H9 (cell line): ENCODE measurements at regions not wholly inside any gene's neighbourhood (a gene's known extent, or its start where the extent isn't known, plus 50 kb on each side); places are given as distances from the start of the nearest gene placed in this dataset.

Experiments used
- DNase-seq: peaks from one replicate; pipeline ENCODE4 v3.0.0-alpha.2; 2017
- H2AFZ ChIP-seq: one replicate; pipeline ENCODE4 v1.6.1; 2013; ENCODE audit warnings: mild to moderate bottlenecking, low read length, control low read depth, moderate library complexity
- H2AK5ac ChIP-seq: 2 replicates; pipeline ENCODE4 v1.6.1; 2013; ENCODE audit warnings: low read length, control low read depth, mixed read lengths; ENCODE audit not compliant: insufficient read length
- H2BK120ac ChIP-seq: one replicate; pipeline ENCODE4 v1.6.1; 2013; ENCODE audit warnings: low read depth, mild to moderate bottlenecking, low read length, control low read depth, inconsistent platforms; ENCODE audit not compliant: poor library complexity, severe bottlenecking
- H2BK12ac ChIP-seq: 2 replicates; pipeline ENCODE4 v1.6.1; 2013; ENCODE audit warnings: low read length, control low read depth, mixed read lengths, low read depth; ENCODE audit not compliant: insufficient read length
- H2BK15ac ChIP-seq: 2 replicates; pipeline ENCODE4 v1.6.1; 2013; ENCODE audit warnings: low read depth, low read length, control low read depth
- H2BK20ac ChIP-seq: one replicate; pipeline ENCODE4 v1.6.1; 2013; ENCODE audit warnings: low read depth, mild to moderate bottlenecking, low read length, control low read depth, inconsistent platforms; ENCODE audit not compliant: poor library complexity, severe bottlenecking
- H2BK5ac ChIP-seq: 2 replicates; pipeline ENCODE4 v1.6.1; 2013; ENCODE audit warnings: low read length, control low read depth, mixed read lengths; ENCODE audit not compliant: insufficient read length
- H3K14ac ChIP-seq: 2 replicates; pipeline ENCODE4 v1.6.1; 2013; ENCODE audit warnings: low read length, control low read depth; ENCODE audit not compliant: insufficient read depth
- H3K18ac ChIP-seq: 2 replicates; pipeline ENCODE4 v1.6.1; 2013; ENCODE audit warnings: low read depth, mild to moderate bottlenecking, mixed read lengths, low read length, control low read depth; ENCODE audit not compliant: insufficient read length
- H3K23ac ChIP-seq: 2 replicates; pipeline ENCODE4 v1.6.1; 2013; ENCODE audit warnings: low read length, control low read depth, mixed read lengths, low read depth; ENCODE audit not compliant: insufficient read length
- H3K23me2 ChIP-seq: 2 replicates; pipeline ENCODE4 v1.6.1; 2013; ENCODE audit warnings: low read depth, mild to moderate bottlenecking, mixed read lengths, low read length, control low read depth; ENCODE audit not compliant: insufficient read length, poor library complexity, severe bottlenecking
- H3K27ac ChIP-seq: 2 replicates; pipeline ENCODE4 v1.5.1; 2013; ENCODE audit warnings: low read length, control low read depth, mixed read lengths, low read depth; ENCODE audit not compliant: insufficient read length
- H3K27me3 ChIP-seq: 2 replicates; pipeline ENCODE4 v1.6.1; 2013; ENCODE audit warnings: low read length, control low read depth, inconsistent platforms; ENCODE audit not compliant: insufficient read depth
- H3K4ac ChIP-seq: 2 replicates; pipeline ENCODE4 v1.6.1; 2013; ENCODE audit warnings: low read depth, mild to moderate bottlenecking, control low read depth, inconsistent platforms, low read length, moderate library complexity
- H3K4me1 ChIP-seq: 2 replicates; pipeline ENCODE4 v1.6.1; 2013; ENCODE audit warnings: low read length, control low read depth, inconsistent platforms; ENCODE audit not compliant: insufficient read depth
- H3K4me2 ChIP-seq: 2 replicates; pipeline ENCODE4 v1.6.1; 2013; ENCODE audit warnings: low read length, control low read depth, mixed read lengths; ENCODE audit not compliant: insufficient read length, insufficient read depth
- H3K56ac ChIP-seq: 2 replicates; pipeline ENCODE4 v1.6.1; 2013; ENCODE audit warnings: low read depth, mild to moderate bottlenecking, mixed read lengths, low read length, control low read depth; ENCODE audit not compliant: insufficient read length
- H3K79me1 ChIP-seq: 2 replicates; pipeline ENCODE4 v1.6.1; 2013; ENCODE audit warnings: low read depth, mild to moderate bottlenecking, moderate library complexity, low read length, control low read depth, inconsistent platforms; ENCODE audit not compliant: insufficient read depth, poor library complexity, severe bottlenecking
- H3K79me2 ChIP-seq: 2 replicates; pipeline ENCODE4 v1.6.1; 2013; ENCODE audit warnings: low read length, control low read depth, inconsistent platforms; ENCODE audit not compliant: insufficient read depth
- H3K9ac ChIP-seq: 2 replicates; pipeline ENCODE4 v1.6.1; 2013; ENCODE audit warnings: low read length, control low read depth, mixed read lengths; ENCODE audit not compliant: insufficient read length; ENCODE audit errors: extremely low read depth
- H3K9me3 ChIP-seq: one replicate; pipeline ENCODE4 v1.6.1; 2013; ENCODE audit warnings: low read depth, low read length, inconsistent platforms; ENCODE audit not compliant: control insufficient read depth
- H3T11ph ChIP-seq: one replicate; pipeline ENCODE4 v1.6.1; 2013; ENCODE audit warnings: mild to moderate bottlenecking, low read length, control low read depth, inconsistent platforms
- H4K20me1 ChIP-seq: one replicate; pipeline ENCODE4 v1.6.1; 2013; ENCODE audit not compliant: control insufficient read depth, insufficient read length, insufficient read depth
- H4K5ac ChIP-seq: 2 replicates; pipeline ENCODE4 v1.6.1; 2013; ENCODE audit warnings: low read depth, mild to moderate bottlenecking, mixed read lengths, low read length, control low read depth; ENCODE audit not compliant: insufficient read length
- H4K8ac ChIP-seq: replicated peaks from 2 replicates; pipeline ENCODE4 v1.6.1; 2013; ENCODE audit warnings: low read length, control low read depth, mixed read lengths, low read depth; ENCODE audit not compliant: insufficient read length
- H4K91ac ChIP-seq: 2 replicates; pipeline ENCODE4 v1.6.1; 2013; ENCODE audit warnings: low read depth, mild to moderate bottlenecking, moderate library complexity, mixed read lengths, low read length, control low read depth; ENCODE audit not compliant: insufficient read length
- H3K27ac Mint-ChIP-seq, 3 experiments: 2 replicates in 2 of 3; 3 replicates in 1 of 3; pipeline ENCODE4 v1.8.0; 2020 to 2021; ENCODE audit warnings: mixed read lengths in 3 of 3, mild to moderate bottlenecking in 1 of 3, moderate library complexity in 1 of 3
- H3K27me3 Mint-ChIP-seq: 2 replicates; pipeline ENCODE4 v1.8.0; 2021; ENCODE audit warnings: low read depth, mild to moderate bottlenecking, moderate library complexity, mixed read lengths
- H3K36me3 Mint-ChIP-seq, 3 experiments: 2 replicates in 2 of 3; 3 replicates in 1 of 3; pipeline ENCODE4 v1.8.0; 2020 to 2021; ENCODE audit warnings: low read depth in 3 of 3, mixed read lengths in 3 of 3; ENCODE audit not compliant: insufficient read depth in 1 of 3
- H3K4me1 Mint-ChIP-seq, 2 experiments: 2 replicates each; pipeline ENCODE4 v1.8.0; 2020; ENCODE audit warnings: mixed read lengths in 2 of 2
- H3K4me3 Mint-ChIP-seq, 2 experiments: 2 replicates in 1 of 2; 3 replicates in 1 of 2; pipeline ENCODE4 v1.8.0; 2020 to 2021; ENCODE audit warnings: mild to moderate bottlenecking in 2 of 2, mixed read lengths in 2 of 2, moderate library complexity in 1 of 2
- H3K9me3 Mint-ChIP-seq, 2 experiments: 2 replicates in 1 of 2; 3 replicates in 1 of 2; pipeline ENCODE4 v1.8.0; 2020; ENCODE audit warnings: mild to moderate bottlenecking in 2 of 2, mixed read lengths in 2 of 2, moderate library complexity in 1 of 2
- CTCF ChIP-seq: fragments of 200-600 bp; sonication (generic); conservative IDR thresholded peaks from 3 replicates; pipeline ENCODE4 v1.8.0; 2021; ENCODE audit warnings: antibody characterized with exemption, mild to moderate bottlenecking
- WGBS: extraction: QIAGEN DNeasy Blood & Tissue Kit; methylation state at CpG from one replicate; pipeline ENCODE4 v1.1.7; 2013; ENCODE audit warnings: missing lambda C conversion rate, low lambda C conversion rate, mixed read lengths; ENCODE audit not compliant: insufficient read length; ENCODE audit errors: extremely low coverage; 5-methylcytosine and 5-hydroxymethylcytosine counted together

- no peak overlapping the region for H3K27ac ChIP-seq
- H3K9ac ChIP-seq = no peak overlapping the region
- no peak overlapping the region for H2AFZ ChIP-seq
Measured at GRCh38 chr5:167633114-167633513, 658.3 kb upstream of the WWC1 start.

More at GRCh38 chr5:167633114-167633513, 658.3 kb upstream of the WWC1 start:
- Histone ChIP-seq H2BK5ac (no peak overlapping the region), H2BK12ac (no peak overlapping the region), H3K9me3 (no peaks in the 10 kb centered on the region), H4K20me1 (no peaks in the 10 kb centered on the region), H3T11ph (no peak overlapping the region), H2BK20ac (no peak overlapping the region), H2AK5ac (no peak overlapping the region), H2BK15ac (no peak overlapping the region), H3K4me2 (no peak overlapping the region), H4K91ac (no peak overlapping the region), H3K23me2 (no peaks in the 10 kb centered on the region), H2BK120ac (no peak overlapping the region), H3K23ac (no peak overlapping the region), H4K5ac (no peak overlapping the region), H3K18ac (no peak overlapping the region), H3K79me1 (no peaks in the 10 kb centered on the region), H3K56ac (no peak overlapping the region), H3K27me3 (no peaks in the 10 kb centered on the region), H3K4me1 (peaks cover 4% of the 10 kb centered on the region; the same call in 1 of the 2 replicates), H4K8ac (no peak overlapping the region), H3K14ac (no peak overlapping the region), H3K79me2 (no peaks in the 10 kb centered on the region), H3K4ac (no peak overlapping the region)
- DNase-seq = no peak
- H3K9me3 Mint-ChIP-seq = no peaks in the 10 kb centered on the region
- H3K4me3 Mint-ChIP-seq = no peak overlapping the region
- no peaks in the 10 kb centered on the region for H3K27me3 Mint-ChIP-seq
- H3K27ac Mint-ChIP-seq = peak overlapping the region in 1 of 3 experiments; percentile 35; a peak in 1 of 7 replicates
- no peaks in the 10 kb centered on the region for H3K36me3 Mint-ChIP-seq
- peaks cover 3 to 8% of the 10 kb centered on the region in 2 experiments; a peak in 2 of 4 replicates for H3K4me1 Mint-ChIP-seq
- WGBS = no CpG with 5 or more reads among the region's 3 CpGs
- no peak for TF ChIP-seq CTCF
